Panc1 (cell line): ENCODE measurements at regions not wholly inside any gene's neighbourhood (a gene's known extent, or its start where the extent isn't known, plus 50 kb on each side); places are given as distances from the start of the nearest gene placed in this dataset.

Experiments used
- POLR2AphosphoS5 ChIP-seq: IDR thresholded peaks from 2 replicates; pipeline ENCODE4 v1.6.1; 2012; ENCODE audit warnings: mild to moderate bottlenecking, low read depth, low read length, moderate library complexity
- SIN3A ChIP-seq: IDR thresholded peaks from 2 replicates; pipeline ENCODE4 v1.6.1; 2012; ENCODE audit warnings: low read depth, mild to moderate bottlenecking, low read length, moderate library complexity, borderline replicate concordance; ENCODE audit not compliant: insufficient read depth
- TCF7L2 ChIP-seq: IDR thresholded peaks from 2 replicates; pipeline ENCODE4 v1.6.1; 2011; ENCODE audit warnings: mild to moderate bottlenecking, low read depth, low read length, inconsistent platforms
- TF ChIP-seq, protein P1 (sequence below): fragments of 450-650 bp; IDR thresholded peaks from 2 replicates; pipeline ENCODE4 v1.5.1; 2017; ENCODE audit warnings: mild to moderate bottlenecking
- TF ChIP-seq, protein P2 (sequence below), 2 experiments: IDR thresholded peaks; 2 replicates each; pipeline ENCODE4 v1.6.1; 2011 to 2012; ENCODE audit warnings: low read depth in 2 of 2, control low read depth in 1 of 2, low read length in 1 of 2, mild to moderate bottlenecking in 1 of 2, moderate library complexity in 1 of 2; ENCODE audit not compliant: insufficient read depth in 1 of 2

DNA sequence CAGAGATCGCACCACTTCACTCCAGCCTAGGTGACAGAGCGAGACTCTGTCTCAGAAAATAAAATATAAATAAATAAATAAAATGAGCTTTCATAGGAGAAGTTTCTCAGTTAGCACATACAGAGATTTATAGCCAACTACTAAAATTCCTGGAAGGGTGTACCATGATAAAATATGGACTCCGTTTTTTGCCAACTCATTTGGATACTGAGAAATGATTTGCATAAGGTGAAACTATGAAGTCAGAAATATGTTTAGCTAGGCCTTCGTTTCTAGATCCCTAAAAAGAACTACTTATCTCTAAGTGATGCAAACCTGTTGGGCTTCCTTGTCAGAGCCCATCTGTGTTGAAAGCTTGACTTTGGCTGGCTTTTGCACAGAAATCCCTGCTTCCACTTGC lies 56.9 kb upstream of the SLC1A1 start:
- TF ChIP-seq, protein P1, sequence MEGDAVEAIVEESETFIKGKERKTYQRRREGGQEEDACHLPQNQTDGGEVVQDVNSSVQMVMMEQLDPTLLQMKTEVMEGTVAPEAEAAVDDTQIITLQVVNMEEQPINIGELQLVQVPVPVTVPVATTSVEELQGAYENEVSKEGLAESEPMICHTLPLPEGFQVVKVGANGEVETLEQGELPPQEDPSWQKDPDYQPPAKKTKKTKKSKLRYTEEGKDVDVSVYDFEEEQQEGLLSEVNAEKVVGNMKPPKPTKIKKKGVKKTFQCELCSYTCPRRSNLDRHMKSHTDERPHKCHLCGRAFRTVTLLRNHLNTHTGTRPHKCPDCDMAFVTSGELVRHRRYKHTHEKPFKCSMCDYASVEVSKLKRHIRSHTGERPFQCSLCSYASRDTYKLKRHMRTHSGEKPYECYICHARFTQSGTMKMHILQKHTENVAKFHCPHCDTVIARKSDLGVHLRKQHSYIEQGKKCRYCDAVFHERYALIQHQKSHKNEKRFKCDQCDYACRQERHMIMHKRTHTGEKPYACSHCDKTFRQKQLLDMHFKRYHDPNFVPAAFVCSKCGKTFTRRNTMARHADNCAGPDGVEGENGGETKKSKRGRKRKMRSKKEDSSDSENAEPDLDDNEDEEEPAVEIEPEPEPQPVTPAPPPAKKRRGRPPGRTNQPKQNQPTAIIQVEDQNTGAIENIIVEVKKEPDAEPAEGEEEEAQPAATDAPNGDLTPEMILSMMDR, result no peak
- TF ChIP-seq, protein P2, sequence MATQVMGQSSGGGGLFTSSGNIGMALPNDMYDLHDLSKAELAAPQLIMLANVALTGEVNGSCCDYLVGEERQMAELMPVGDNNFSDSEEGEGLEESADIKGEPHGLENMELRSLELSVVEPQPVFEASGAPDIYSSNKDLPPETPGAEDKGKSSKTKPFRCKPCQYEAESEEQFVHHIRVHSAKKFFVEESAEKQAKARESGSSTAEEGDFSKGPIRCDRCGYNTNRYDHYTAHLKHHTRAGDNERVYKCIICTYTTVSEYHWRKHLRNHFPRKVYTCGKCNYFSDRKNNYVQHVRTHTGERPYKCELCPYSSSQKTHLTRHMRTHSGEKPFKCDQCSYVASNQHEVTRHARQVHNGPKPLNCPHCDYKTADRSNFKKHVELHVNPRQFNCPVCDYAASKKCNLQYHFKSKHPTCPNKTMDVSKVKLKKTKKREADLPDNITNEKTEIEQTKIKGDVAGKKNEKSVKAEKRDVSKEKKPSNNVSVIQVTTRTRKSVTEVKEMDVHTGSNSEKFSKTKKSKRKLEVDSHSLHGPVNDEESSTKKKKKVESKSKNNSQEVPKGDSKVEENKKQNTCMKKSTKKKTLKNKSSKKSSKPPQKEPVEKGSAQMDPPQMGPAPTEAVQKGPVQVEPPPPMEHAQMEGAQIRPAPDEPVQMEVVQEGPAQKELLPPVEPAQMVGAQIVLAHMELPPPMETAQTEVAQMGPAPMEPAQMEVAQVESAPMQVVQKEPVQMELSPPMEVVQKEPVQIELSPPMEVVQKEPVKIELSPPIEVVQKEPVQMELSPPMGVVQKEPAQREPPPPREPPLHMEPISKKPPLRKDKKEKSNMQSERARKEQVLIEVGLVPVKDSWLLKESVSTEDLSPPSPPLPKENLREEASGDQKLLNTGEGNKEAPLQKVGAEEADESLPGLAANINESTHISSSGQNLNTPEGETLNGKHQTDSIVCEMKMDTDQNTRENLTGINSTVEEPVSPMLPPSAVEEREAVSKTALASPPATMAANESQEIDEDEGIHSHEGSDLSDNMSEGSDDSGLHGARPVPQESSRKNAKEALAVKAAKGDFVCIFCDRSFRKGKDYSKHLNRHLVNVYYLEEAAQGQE (IDR thresholded peaks at IDR 0.05; ENCODE audit: insufficient read depth in 1 of 2, low read depth in 2 of 2, low read length in 1 of 2), result no peak
- no peak for TF ChIP-seq TCF7L2
- TF ChIP-seq POLR2AphosphoS5, result no peak
- no peak for TF ChIP-seq SIN3A
